CD4-positive, alpha-beta T cell treated with Interleukin-10 for 1 hour (primary cell): ENCODE measurements at regions not wholly inside any gene's neighbourhood (a gene's known extent, or its start where the extent isn't known, plus 50 kb on each side); places are given as distances from the start of the nearest gene placed in this dataset.

Experiments
- DNase-seq: peaks from one replicate; pipeline ENCODE4 v3.0.0-alpha.2; 2020

GRCh38 chr13:40152922-40153321, 497.5 kb downstream of the COG6 start:
- DNase-seq, result no peak

GRCh38 chr13:40153516-40153915, 498.1 kb downstream of the COG6 start:
- DNase-seq, result no peak

- no peak for DNase-seq
Observed at GRCh38 chr13:40155201-40155600, 499.7 kb downstream of the COG6 start.

GRCh38 chr13:40158218-40158617, 502.8 kb downstream of the COG6 start:
- no peak for DNase-seq

GRCh38 chr13:40158757-40159156, 503.3 kb downstream of the COG6 start:
- no peak for DNase-seq

GRCh38 chr13:40159736-40160135, 504.3 kb downstream of the COG6 start:
- DNase-seq, result no peak

GRCh38 chr13:40160618-40161350, 505.3 kb downstream of the COG6 start:
- no peak for DNase-seq

- DNase-seq, result no peak
Observed at GRCh38 chr13:40161351-40161810, 505.1 kb downstream of the FOXO1 start.

- no peak for DNase-seq
Observed at GRCh38 chr13:40161931-40162330, 504.5 kb downstream of the FOXO1 start.

GRCh38 chr13:40163066-40164000, 503.1 kb downstream of the FOXO1 start:
- DNase-seq, result no peak

GRCh38 chr13:40164133-40164532, 502.3 kb downstream of the FOXO1 start:
- no peak for DNase-seq

- no peak for DNase-seq
Observed at GRCh38 chr13:40165316-40165932, 501.0 kb downstream of the FOXO1 start.

- no peak for DNase-seq
Observed at GRCh38 chr13:40167327-40167726, 499.1 kb downstream of the FOXO1 start.

- no peak for DNase-seq
Observed at GRCh38 chr13:40168425-40169166, 497.8 kb downstream of the FOXO1 start.

- no peak for DNase-seq
Observed at GRCh38 chr13:40169476-40169875, 497.0 kb downstream of the FOXO1 start.

- no peak for DNase-seq
Observed at GRCh38 chr13:40170091-40170490, 496.4 kb downstream of the FOXO1 start.

- no peak for DNase-seq
Observed at GRCh38 chr13:40170982-40171381, 495.5 kb downstream of the FOXO1 start.

GRCh38 chr13:40171566-40171965, 494.9 kb downstream of the FOXO1 start:
- DNase-seq, result no peak

- no peak for DNase-seq
Observed at GRCh38 chr13:40172149-40172591, 494.3 kb downstream of the FOXO1 start.

GRCh38 chr13:40172878-40173277, 493.6 kb downstream of the FOXO1 start:
- DNase-seq, result no peak

- no peak for DNase-seq
Observed at GRCh38 chr13:40175639-40176038, 490.8 kb downstream of the FOXO1 start.

- no peak for DNase-seq
Observed at GRCh38 chr13:40176242-40176641, 490.2 kb downstream of the FOXO1 start.

GRCh38 chr13:40178130-40178529, 488.3 kb downstream of the FOXO1 start:
- DNase-seq, result no peak
